ENCODE measurements at regions not wholly inside any gene's neighbourhood (a gene's known extent, or its start where the extent isn't known, plus 50 kb on each side); places are given as distances from the start of the nearest gene placed in this dataset.

DNA sequence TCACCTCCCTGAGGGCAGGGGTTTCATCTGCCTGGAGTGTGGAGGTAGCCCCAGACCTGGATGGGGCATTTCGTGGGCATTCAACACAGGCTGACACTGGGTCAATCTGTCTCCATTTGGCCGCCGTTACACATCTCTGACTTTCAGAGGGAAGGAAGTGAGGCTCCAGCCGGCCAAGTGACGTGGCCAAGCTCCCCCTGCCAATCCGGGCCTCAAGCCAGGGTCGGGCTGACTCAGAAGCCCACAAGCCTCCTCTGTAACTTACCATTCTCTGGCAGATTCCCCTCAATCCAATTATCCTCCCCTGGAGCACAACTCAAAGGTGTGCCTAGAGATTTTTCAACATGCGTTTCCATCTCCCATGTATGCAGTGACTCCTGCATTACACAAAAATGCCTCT is 227.6 kb downstream of the KLF13 start:
- DNase-seq (ENCODE audit: low read depth): peak; percentile 91

- DNase-seq (ENCODE audit: low read depth): no peak
These were observed 228.4 kb downstream of the KLF13 start for GRCh38 chr15:31555022-31555421.

DNA sequence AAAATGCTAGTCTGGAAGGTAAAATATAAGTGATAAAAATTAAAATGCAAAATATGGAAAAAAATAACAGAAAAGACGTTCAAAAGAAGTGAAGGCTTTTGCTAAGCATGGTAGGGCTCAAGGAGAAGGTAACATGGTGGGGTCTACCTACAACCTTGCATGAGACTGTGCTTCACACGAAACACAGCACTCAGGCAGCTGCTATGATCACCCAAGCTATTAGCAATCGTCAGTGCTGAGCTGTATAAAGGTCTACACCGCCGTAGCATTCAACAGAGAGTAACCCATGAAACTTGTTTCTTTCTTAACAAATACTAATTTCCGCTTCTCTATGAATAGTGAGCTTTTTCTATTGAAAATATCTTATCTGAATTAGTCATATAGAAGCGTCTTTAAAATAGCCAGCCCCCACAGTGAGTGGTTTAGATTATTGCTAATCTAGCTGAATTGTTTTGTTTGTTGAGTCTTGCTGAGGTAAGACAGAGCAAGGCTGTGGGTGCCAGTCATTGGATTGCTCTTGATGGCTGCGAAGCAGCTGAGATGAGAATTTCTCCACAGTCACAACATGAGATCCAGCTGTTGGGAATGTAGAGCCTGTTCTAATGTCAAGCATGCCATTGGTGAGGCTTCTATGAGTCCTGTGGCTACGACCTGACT is 230.0 kb downstream of the KLF13 start:
- DNase-seq (ENCODE audit: low read depth): no peak

DNA sequence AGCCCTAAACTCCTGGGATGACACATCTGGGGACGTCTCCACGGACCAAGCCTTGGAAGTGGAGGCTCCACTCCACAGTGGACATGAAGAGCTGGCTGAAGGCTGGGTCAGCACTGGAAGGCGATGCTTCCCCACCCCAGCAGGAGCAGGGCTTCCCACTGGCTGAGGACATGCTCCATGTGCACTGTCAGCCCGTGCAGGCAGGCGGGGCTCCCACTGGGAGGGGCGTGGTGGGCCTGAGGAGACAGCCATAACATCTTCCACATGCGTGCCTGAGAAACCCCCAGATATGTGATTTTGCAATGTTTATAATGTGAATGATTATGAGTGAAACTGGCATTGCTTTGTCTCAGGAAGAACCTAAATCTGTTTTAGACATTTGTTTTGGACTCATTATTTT is 231.3 kb downstream of the KLF13 start:
- DNase-seq (ENCODE audit: low read depth): no peak

DNA sequence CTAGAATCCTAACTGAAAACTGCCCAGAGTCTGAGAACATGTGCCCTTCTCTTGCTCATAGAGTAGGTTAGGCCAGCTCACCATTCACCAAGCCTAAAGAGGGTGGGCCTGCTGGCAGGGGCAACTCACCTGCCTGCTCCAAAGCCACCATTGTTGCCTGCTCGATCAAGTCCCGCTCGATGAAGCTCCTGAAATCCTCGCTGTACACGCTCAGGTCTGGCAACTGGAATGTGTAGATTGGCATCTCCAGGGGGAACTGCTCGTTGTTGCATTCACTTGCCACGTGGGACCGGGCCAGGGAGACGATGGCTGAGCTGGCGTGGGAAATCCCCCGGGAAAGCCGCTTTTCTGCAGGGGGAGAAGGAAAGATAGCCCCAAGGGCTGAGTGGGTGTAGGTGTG is 232.2 kb downstream of the KLF13 start:
- no peak for DNase-seq (ENCODE audit: low read depth)

DNA sequence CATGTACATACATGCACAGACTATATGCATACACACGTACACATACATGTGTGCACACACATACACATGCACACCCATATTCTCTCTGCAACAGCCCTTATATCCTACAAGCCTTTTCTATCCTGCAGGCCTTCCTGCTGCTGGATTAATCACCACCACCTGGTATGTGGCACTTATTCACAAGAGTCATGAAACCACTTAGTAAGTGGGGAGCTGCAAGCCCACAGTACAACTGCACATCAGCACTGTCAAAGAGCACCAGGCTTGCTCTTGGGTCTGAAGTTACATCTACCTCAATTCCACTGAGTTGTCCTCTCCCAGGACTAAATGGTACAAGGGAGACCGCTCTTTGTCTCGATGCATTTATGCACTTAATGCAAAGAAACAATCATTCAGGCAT is 233.2 kb downstream of the KLF13 start:
- no peak for DNase-seq (ENCODE audit: low read depth)

DNA sequence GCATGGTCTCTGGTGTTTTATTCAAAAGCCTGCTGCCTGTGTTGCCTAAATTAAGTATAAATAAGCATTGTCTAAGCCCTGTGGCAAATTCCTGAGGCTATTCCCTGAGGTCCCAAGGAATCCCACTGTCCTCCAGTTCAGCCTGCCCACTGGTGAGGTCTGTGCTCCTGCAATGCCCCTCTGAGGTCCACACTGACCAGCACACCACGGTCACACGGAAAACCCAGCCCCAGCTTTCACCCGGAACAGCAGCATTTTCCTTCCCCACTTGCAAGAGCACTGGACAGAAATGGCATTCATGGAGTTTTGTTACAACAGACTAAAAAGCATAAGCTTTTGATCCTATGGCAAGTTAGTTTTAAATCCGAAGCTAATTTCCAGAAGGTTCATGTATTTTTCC is 234.0 kb downstream of the KLF13 start:
- no peak for DNase-seq (ENCODE audit: low read depth)

- no peak for DNase-seq (ENCODE audit: low read depth)
These were observed 234.5 kb downstream of the KLF13 start for GRCh38 chr15:31561156-31561555.

GRCh38 chr15:31563001-31563400 is 236.4 kb downstream of the KLF13 start:
- no peak for DNase-seq (ENCODE audit: low read depth)

- DNase-seq (ENCODE audit: low read depth): no peak
These were observed 236.8 kb downstream of the KLF13 start for GRCh38 chr15:31563421-31563820.

GRCh38 chr15:31567861-31568260 is 241.2 kb downstream of the KLF13 start:
- DNase-seq (ENCODE audit: low read depth): no peak

GRCh38 chr15:31569836-31570235 is 243.2 kb downstream of the KLF13 start:
- no peak for DNase-seq (ENCODE audit: low read depth)

DNA sequence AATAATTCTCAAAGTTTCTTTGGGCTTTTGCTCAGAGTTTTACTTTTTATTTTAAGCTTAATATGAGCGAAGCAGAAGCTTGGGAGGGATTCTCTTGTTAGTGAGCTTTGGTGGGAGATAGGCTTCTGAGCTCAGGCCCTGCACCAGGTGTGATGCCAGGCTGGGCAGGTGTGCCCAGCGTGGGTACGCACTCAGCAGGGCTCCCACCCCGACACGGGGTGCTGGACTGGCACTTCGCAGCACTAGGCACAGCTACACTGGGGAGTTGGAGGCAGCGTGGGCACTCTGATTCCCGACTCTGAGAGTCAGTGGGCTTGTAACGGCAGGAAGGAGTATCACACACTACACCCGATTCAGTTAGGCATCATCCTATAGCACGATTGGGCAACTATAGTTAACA is 244.0 kb downstream of the KLF13 start:
- DNase-seq (ENCODE audit: low read depth): no peak

DNA sequence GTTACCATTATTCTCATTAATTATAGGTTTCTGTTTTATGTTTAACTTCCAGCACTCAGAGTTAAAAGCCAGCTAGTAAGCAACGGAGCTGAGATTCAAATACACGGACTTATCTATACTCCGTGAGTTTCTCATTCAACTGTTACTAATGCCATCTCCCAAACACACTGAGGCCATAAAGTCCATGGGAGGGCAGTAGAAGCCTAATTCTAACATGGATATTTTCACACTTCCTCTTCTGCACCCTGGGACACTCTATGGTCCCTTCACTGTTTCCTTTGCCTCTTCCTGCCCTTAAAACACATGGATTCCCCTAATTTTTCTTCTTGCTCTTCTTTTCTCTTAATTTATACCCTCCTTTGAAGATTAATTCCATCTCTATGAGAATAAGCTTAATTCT is 245.0 kb downstream of the KLF13 start:
- no peak for DNase-seq (ENCODE audit: low read depth)

DNA sequence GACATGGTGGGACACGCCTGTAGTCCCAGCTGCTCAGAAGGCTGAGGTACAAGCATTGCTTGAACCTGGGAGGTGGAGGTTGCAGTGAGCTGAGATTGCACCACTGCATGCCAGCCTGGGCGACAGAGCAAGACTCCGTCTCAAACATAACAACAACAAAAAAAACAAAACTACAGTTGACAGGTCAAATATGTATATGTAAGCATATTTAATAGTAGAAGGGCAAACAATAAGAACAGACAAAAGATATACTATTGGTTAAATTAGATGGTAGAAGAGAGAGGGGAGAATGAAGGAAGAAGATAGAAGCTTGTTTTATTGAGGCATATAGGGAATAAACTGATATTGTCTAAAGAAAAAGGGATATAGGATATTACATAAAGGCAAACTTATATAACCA is 247.1 kb downstream of the KLF13 start:
- no peak for DNase-seq (ENCODE audit: low read depth)

- DNase-seq (ENCODE audit: low read depth): no peak
These were observed 248.1 kb downstream of the KLF13 start for GRCh38 chr15:31574766-31575165.

DNA sequence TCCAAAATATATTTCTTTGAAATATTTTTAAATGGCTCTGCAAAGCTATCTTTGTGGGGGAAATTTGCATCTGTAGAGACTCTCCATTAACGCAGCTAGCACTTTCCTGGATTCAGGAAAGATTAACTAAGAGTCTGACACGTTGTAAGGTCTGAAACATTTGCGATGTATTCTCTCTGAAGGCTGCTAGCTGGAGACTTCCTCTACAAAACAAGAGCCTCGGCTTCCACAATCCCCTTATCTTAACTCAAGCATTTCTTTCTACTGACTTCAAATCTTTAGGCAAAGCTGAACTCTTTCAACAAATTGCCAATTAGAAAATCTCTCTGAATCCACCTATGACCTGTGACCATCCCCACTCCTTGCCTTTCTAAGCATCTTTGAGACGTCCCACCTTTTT is 250.5 kb downstream of the KLF13 start:
- DNase-seq (ENCODE audit: low read depth): no peak

GRCh38 chr15:31579282-31579681 is 252.6 kb downstream of the KLF13 start:
- DNase-seq (ENCODE audit: low read depth): no peak

- DNase-seq (ENCODE audit: low read depth): no peak
These were observed 253.3 kb downstream of the KLF13 start for GRCh38 chr15:31579976-31580375.

GRCh38 chr15:31584195-31584594 is 257.6 kb downstream of the KLF13 start:
- DNase-seq (ENCODE audit: low read depth): no peak

DNA sequence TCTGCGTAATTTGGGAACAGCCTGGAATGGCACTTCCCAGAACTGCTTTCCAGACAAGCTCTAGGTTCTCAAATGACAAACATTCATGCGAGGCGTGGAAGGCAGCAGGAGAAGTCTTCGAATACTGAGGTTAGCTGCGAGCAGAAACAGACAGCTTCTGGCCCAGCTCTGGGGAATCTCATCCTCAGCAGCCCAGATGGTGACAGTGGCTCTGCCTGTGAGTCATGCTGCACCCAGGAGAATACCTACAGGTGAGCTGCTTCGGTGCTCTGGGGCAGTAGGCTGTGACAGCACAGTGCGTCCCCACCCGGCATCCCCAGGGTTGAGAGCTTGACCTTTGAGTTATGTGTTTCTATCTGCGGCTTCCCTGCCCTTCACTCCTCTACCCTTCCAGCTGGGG is 258.6 kb downstream of the KLF13 start:
- no peak for DNase-seq (ENCODE audit: low read depth)

- DNase-seq (ENCODE audit: low read depth): peak; percentile 32
These were observed 260.2 kb downstream of the KLF13 start for GRCh38 chr15:31586841-31587240.

GRCh38 chr15:31587583-31587982 is 260.9 kb downstream of the KLF13 start:
- DNase-seq (ENCODE audit: low read depth): no peak

- no peak for DNase-seq (ENCODE audit: low read depth)
These were observed 264.0 kb downstream of the KLF13 start for GRCh38 chr15:31590609-31591008.

- DNase-seq (ENCODE audit: low read depth): no peak
These were observed 265.3 kb downstream of the KLF13 start for GRCh38 chr15:31591908-31592307.

Measured in RPMI7951 (cell line).